GM19372 (cell line): ENCODE measurements at regions not wholly inside any gene's neighbourhood (a gene's known extent, or its start where the extent isn't known, plus 50 kb on each side); places are given as distances from the start of the nearest gene placed in this dataset.
"Not testable (repeated sequence)": the region's sequence is repeated elsewhere in the genome, so short reads cannot be mapped to it uniquely, and the experiment has no call there.

Source experiments
- ATAC-seq: cut with Tn5 transposase; IDR thresholded peaks from one replicate; pipeline ENCODE4 v1.9.1; 2021; ENCODE audit warnings: mild to moderate bottlenecking, low read depth, moderate library complexity; ENCODE audit not compliant: unreplicated experiment

GRCh38 chr6:167748046-167748445 lies 78.7 kb upstream of the AFDN start:
- ATAC-seq: no peak

GRCh38 chr6:167748458-167749379 lies 78.0 kb upstream of the AFDN start:
- no peak for ATAC-seq

GRCh38 chr6:167750956-167751358 lies 75.8 kb upstream of the AFDN start:
- ATAC-seq: no peak

- no peak for ATAC-seq
Observed at GRCh38 chr6:167751579-167752115, 75.1 kb upstream of the AFDN start.

GRCh38 chr6:167753281-167753680 lies 73.4 kb upstream of the AFDN start:
- ATAC-seq: not testable (repeated sequence)

- no peak for ATAC-seq
Observed at GRCh38 chr6:167754691-167755090, 72.0 kb upstream of the AFDN start.

- no peak for ATAC-seq
Observed at GRCh38 chr6:167755461-167755860, 71.2 kb upstream of the AFDN start.

- ATAC-seq: no peak
Observed at GRCh38 chr6:167756597-167756996, 70.1 kb upstream of the AFDN start.

- ATAC-seq: no peak
Observed at GRCh38 chr6:167757249-167757648, 69.5 kb upstream of the AFDN start.

- no peak for ATAC-seq
Observed at GRCh38 chr6:167757821-167758220, 68.9 kb upstream of the AFDN start.

GRCh38 chr6:167758309-167759023 lies 68.2 kb upstream of the AFDN start:
- ATAC-seq: no peak

GRCh38 chr6:167759206-167759605 lies 67.5 kb upstream of the AFDN start:
- ATAC-seq: no peak

- ATAC-seq: no peak
Observed at GRCh38 chr6:167759912-167760311, 66.8 kb upstream of the AFDN start.

GRCh38 chr6:167760979-167761793 lies 65.5 kb upstream of the AFDN start:
- ATAC-seq: no peak

- no peak for ATAC-seq
Observed at GRCh38 chr6:167761794-167762258, 64.9 kb upstream of the AFDN start.

- ATAC-seq: no peak
Observed at GRCh38 chr6:167762259-167762962, 64.3 kb upstream of the AFDN start.

GRCh38 chr6:167763056-167763944 lies 63.4 kb upstream of the AFDN start:
- ATAC-seq: no peak

GRCh38 chr6:167764215-167764614 lies 62.5 kb upstream of the AFDN start:
- no peak for ATAC-seq
